ENCODE measurements at regions not wholly inside any gene's neighbourhood (a gene's known extent, or its start where the extent isn't known, plus 50 kb on each side); places are given as distances from the start of the nearest gene placed in this dataset.

DNA sequence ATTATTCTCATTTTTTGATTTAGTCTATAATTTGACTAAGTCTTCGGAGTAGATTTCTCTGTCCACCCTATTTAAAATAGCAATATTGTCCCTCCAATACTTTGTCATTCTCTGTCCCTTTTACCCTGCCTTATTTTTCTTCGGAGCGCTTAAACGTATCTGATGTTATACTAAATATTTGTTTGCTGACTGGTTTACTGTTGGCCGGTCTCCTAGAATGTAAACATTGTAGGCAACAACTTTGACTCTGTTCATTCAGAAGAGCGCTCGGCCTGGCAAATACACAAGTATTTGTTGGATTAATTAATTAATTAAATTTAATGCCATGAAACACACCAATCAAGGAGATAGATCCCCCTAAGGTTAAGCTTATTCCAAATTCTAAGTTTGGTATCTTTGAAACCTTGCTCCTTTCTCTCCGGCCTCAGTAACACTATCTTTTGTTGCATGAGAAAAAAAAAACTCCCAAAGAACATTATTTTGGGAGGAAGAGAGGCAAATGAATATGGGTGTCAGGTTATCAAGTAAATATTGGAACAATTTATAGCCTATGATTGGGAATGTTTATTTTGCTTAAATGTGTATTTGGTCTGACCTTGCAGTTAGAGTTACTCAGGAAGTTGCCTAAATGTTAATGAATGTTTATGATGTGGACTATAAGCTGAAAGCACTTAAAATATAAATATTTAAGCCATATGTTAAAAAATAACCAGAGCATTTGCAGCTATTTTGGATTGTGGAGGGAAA is 231.1 kb downstream of the SOX4 start:
- CTCF ChIA-PET: no interaction called here
- POLR2A ChIA-PET (ENCODE audit: unreplicated experiment): no interaction called here

More for the DNA sequence above, 231.1 kb downstream of the SOX4 start:
- no peak; the same call in 1 of the 2 replicates for ATAC-seq (ENCODE audit: low read depth)
- no peak overlapping the region for H4K91ac ChIP-seq (ENCODE audit: insufficient read depth, low read depth, low read length)
- no peak overlapping the region for H3K23ac ChIP-seq (ENCODE audit: low read depth, low read length)
- no peak overlapping the region for H2BK5ac ChIP-seq (ENCODE audit: low read depth, low read length, poor library complexity, severe bottlenecking)
- no peak overlapping the region; the same call in 1 of the 2 replicates for H2BK20ac ChIP-seq (ENCODE audit: low read depth, low read length)
- no peaks in the 10 kb centered on the region for H3K36me3 ChIP-seq (ENCODE audit: control insufficient read depth, insufficient read depth, low read length)
- H3K4me1 ChIP-seq (ENCODE audit: control insufficient read depth, insufficient read depth, low read length): peaks cover 7% of the 10 kb centered on the region
- H2AK5ac ChIP-seq (ENCODE audit: low read depth, low read length): no peak overlapping the region
- peak; percentile 50 for DNase-seq
- H3K9me3 ChIP-seq (ENCODE audit: control insufficient read depth, insufficient read depth, low read length): no peaks in the 10 kb centered on the region
- no peak overlapping the region for H3K27ac ChIP-seq (ENCODE audit: insufficient read depth, low read length)
- no CpG with 5 or more reads among the region's 8 CpGs for WGBS, 2 experiments (ENCODE audit: extremely low coverage in 2 of 2, insufficient read length in 1 of 2)
- H3K9me1 ChIP-seq (ENCODE audit: insufficient read depth, low read length): peaks cover 4% of the 10 kb centered on the region
- TF ChIP-seq RFX5 (IDR thresholded peaks at IDR 0.05; ENCODE audit: low read depth, low read length): no peak
- TF ChIP-seq RCOR1 (IDR thresholded peaks at IDR 0.05; ENCODE audit: insufficient replicate concordance, low read length): no peak
- no peak for TF ChIP-seq CTCF (conservative IDR thresholded peaks at IDR 0.05; ENCODE audit: low read depth, low read length)
- TF ChIP-seq, protein P1, sequence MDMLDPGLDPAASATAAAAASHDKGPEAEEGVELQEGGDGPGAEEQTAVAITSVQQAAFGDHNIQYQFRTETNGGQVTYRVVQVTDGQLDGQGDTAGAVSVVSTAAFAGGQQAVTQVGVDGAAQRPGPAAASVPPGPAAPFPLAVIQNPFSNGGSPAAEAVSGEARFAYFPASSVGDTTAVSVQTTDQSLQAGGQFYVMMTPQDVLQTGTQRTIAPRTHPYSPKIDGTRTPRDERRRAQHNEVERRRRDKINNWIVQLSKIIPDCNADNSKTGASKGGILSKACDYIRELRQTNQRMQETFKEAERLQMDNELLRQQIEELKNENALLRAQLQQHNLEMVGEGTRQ (IDR thresholded peaks at IDR 0.05; ENCODE audit: low read depth, low read length): no peak
- H3K4me3 ChIP-seq (ENCODE audit: insufficient read depth, low read depth, low read length): no peak overlapping the region
- BruUV-seq (replicated peaks): no TSS peak
- H2AFZ ChIP-seq (replicated peaks; ENCODE audit: low read length, poor library complexity): no peak overlapping the region
- intact Hi-C loops (cut with micrococcal nuclease): no loop called here
- dilution Hi-C loops (cut with HindIII; ENCODE audit: low sequenced_read_pairs, unreplicated experiment): no loop called here
- H4K5ac ChIP-seq (ENCODE audit: low read depth, low read length): no peak overlapping the region; the same call in 1 of the 2 replicates
- H3K79me1 ChIP-seq (ENCODE audit: low read depth in 1 of 2, low read length in 2 of 2): no peaks in the 10 kb centered on the region; a peak in 2 of 4 replicates
- no peak overlapping the region for H2BK15ac ChIP-seq (ENCODE audit: low read depth, low read length)
- no peak overlapping the region for H2AK9ac ChIP-seq (replicated peaks; ENCODE audit: low read depth, low read length, poor library complexity)
- no peak overlapping the region for H3K14ac ChIP-seq (replicated peaks; ENCODE audit: low read depth, low read length)
- H3K4me2 ChIP-seq (ENCODE audit: low read depth, low read length): peak overlapping the region; percentile 34
- H3K27me3 ChIP-seq (ENCODE audit: control insufficient read depth, insufficient read depth, low read length): no peaks in the 10 kb centered on the region
- H3K56ac ChIP-seq (ENCODE audit: extremely low read depth, insufficient read depth, low read length): no peak overlapping the region
- in situ Hi-C loops (cut with MboI; ENCODE audit: low sequenced_read_pairs): no loop called here
- H4K20me1 ChIP-seq (ENCODE audit: insufficient read depth, low read length): no peaks in the 10 kb centered on the region
- H3K4ac ChIP-seq (ENCODE audit: low read depth, low read length): peak overlapping the region; percentile 45; the same call in 1 of the 2 replicates
- H2BK120ac ChIP-seq (ENCODE audit: low read depth, low read length): no peak overlapping the region; the same call in 1 of the 2 replicates
- no peak overlapping the region for H4K8ac ChIP-seq (ENCODE audit: low read depth in 2 of 2, low read length in 2 of 2)
- H3K18ac ChIP-seq (ENCODE audit: low read depth, low read length): no peak overlapping the region; the same call in 1 of the 2 replicates
- H3K9ac ChIP-seq (ENCODE audit: low read depth, low read length): no peak overlapping the region
